ENCODE measurements at regions not wholly inside any gene's neighbourhood (a gene's known extent, or its start where the extent isn't known, plus 50 kb on each side); places are given as distances from the start of the nearest gene placed in this dataset.

DNA sequence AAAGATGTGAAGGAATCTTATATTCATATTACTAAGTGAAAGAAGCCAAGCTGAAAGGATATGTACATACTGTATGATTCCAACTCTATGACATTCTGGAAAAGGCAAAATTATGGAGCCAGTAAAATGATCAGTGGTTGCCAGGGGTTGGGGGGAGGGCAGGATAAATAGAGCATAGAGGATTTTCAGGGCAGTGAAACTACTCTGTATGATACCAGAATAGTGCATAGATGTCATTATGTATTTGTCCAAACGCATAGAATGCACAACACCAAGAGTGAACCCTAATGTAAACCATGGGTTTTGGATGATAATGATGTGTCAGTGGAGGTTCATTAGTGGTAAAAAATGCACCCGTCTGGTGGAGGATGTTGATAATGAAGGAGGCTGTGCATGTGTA is 71.0 kb upstream of the ZNF423 start:
- TF ChIP-seq, protein P1, sequence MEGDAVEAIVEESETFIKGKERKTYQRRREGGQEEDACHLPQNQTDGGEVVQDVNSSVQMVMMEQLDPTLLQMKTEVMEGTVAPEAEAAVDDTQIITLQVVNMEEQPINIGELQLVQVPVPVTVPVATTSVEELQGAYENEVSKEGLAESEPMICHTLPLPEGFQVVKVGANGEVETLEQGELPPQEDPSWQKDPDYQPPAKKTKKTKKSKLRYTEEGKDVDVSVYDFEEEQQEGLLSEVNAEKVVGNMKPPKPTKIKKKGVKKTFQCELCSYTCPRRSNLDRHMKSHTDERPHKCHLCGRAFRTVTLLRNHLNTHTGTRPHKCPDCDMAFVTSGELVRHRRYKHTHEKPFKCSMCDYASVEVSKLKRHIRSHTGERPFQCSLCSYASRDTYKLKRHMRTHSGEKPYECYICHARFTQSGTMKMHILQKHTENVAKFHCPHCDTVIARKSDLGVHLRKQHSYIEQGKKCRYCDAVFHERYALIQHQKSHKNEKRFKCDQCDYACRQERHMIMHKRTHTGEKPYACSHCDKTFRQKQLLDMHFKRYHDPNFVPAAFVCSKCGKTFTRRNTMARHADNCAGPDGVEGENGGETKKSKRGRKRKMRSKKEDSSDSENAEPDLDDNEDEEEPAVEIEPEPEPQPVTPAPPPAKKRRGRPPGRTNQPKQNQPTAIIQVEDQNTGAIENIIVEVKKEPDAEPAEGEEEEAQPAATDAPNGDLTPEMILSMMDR (IDR thresholded peaks at IDR 0.05; ENCODE audit: low read depth, low read length) = no peak
- TF ChIP-seq EZH2phosphoT487 (IDR thresholded peaks at IDR 0.05; ENCODE audit: low read depth) = no peak

Measured in OCI-LY3 (cell line).